ENCODE measurements at regions not wholly inside any gene's neighbourhood (a gene's known extent, or its start where the extent isn't known, plus 50 kb on each side); places are given as distances from the start of the nearest gene placed in this dataset.

DNA sequence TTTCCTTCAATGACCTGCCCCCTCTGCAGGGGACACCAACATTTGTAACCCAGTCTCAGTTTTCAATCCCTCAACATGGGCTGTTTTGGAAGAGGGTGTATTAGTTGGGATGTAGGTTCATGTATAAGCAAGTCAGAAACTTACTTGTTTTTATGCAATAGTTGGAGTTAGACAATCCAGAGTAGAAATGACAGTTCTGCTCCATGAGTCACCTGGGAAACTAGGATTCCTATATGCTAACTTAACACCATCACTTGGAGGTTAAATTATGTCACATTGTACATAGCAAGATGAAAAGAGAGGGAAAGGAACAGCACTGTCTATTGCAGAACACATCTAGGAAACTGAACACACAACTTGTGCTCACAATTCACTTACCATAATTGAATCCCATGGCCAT lies 436.4 kb downstream of the RFC3 start:
- Histone ChIP-seq H4K8ac (ENCODE audit: low read depth, low read length) (no peak overlapping the region), H3K4ac (ENCODE audit: low read depth, low read length) (no peak overlapping the region), H3K4me1 (ENCODE audit: control insufficient read depth in 1 of 2, insufficient read depth in 2 of 2, low read length in 2 of 2) (no peaks in the 10 kb centered on the region), H3K79me1 (ENCODE audit: low read length) (no peaks in the 10 kb centered on the region), H3K23ac (ENCODE audit: low read length) (no peak overlapping the region), H3K18ac (ENCODE audit: low read length) (no peak overlapping the region), H2AFZ (ENCODE audit: insufficient read depth, low read length, poor library complexity) (no peak overlapping the region), H2BK12ac (ENCODE audit: low read length) (no peak overlapping the region), H2BK120ac (ENCODE audit: insufficient read depth, low read length, poor library complexity) (no peak overlapping the region), H4K12ac (ENCODE audit: low read depth, low read length) (no peak overlapping the region), H2BK5ac (ENCODE audit: low read depth, low read length, poor library complexity) (no peak overlapping the region), H3K4me2 (ENCODE audit: low read length) (no peak overlapping the region), H3K9me3 (ENCODE audit: insufficient read depth, low read depth, low read length) (no peaks in the 10 kb centered on the region), H3K27ac (ENCODE audit: low read depth, low read length) (no peak overlapping the region), H3K9ac (ENCODE audit: low read length) (no peak overlapping the region), H2AK5ac (ENCODE audit: low read length) (no peak overlapping the region), H3K4me3 (ENCODE audit: low read depth, low read length) (no peak overlapping the region), H4K91ac (ENCODE audit: low read depth, low read length) (no peak overlapping the region), H3K14ac (ENCODE audit: low read length) (no peak overlapping the region), H3K27me3 (ENCODE audit: insufficient read depth, low read length) (no peaks in the 10 kb centered on the region), H3K36me3 (ENCODE audit: control insufficient read depth in 1 of 2, insufficient read depth in 2 of 2, low read length in 2 of 2) (no peaks in the 10 kb centered on the region), H3K79me2 (ENCODE audit: control insufficient read depth, insufficient read depth, low read length, poor library complexity) (no peaks in the 10 kb centered on the region)
- peak in 1 of 2 donors; percentile 19 for DNase-seq

DNA sequence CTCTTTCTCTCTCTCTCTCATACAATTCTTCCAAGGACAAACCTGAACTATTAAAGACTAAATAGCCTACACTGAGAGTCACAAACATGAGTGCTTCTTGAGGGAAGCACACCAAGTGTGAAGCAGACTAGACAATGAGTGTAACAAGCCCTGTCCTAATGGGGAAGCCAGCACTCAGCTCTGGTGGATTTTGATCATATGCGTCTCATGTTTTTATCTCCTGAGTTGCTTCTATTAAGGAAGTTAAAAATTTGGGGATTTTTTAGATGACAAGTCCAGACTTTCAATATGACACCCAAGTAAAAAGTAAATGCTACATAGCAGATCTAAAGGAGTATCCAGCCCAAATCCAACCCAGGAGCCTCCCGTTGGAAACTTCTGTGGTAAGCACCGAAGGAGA lies 437.8 kb downstream of the RFC3 start:
- H3K27me3 ChIP-seq (ENCODE audit: insufficient read depth, low read length) = no peaks in the 10 kb centered on the region
- H4K8ac ChIP-seq (ENCODE audit: low read depth, low read length) = no peak overlapping the region
- WGBS (ENCODE audit: extremely low coverage, insufficient coverage, insufficient read length) = no CpG with 5 or more reads among the region's 3 CpGs
- no peak overlapping the region for H3K4me2 ChIP-seq (ENCODE audit: low read length)
- no peaks in the 10 kb centered on the region for H3K4me1 ChIP-seq (ENCODE audit: control insufficient read depth in 1 of 2, insufficient read depth in 2 of 2, low read length in 2 of 2)
- H3K4me3 ChIP-seq (ENCODE audit: low read depth, low read length) = no peak overlapping the region
- no peak overlapping the region for H4K91ac ChIP-seq (ENCODE audit: low read depth, low read length)
- H3K14ac ChIP-seq (ENCODE audit: low read length) = no peak overlapping the region
- H3K4ac ChIP-seq (ENCODE audit: low read depth, low read length) = no peak overlapping the region
- no peak overlapping the region for H4K12ac ChIP-seq (ENCODE audit: low read depth, low read length)
- no peaks in the 10 kb centered on the region for H3K36me3 ChIP-seq (ENCODE audit: control insufficient read depth in 1 of 2, insufficient read depth in 2 of 2, low read length in 2 of 2)
- H3K9me3 ChIP-seq (ENCODE audit: insufficient read depth, low read depth, low read length) = no peaks in the 10 kb centered on the region
- H3K79me2 ChIP-seq (ENCODE audit: control insufficient read depth, insufficient read depth, low read length, poor library complexity) = no peaks in the 10 kb centered on the region
- no peak overlapping the region for H2AK5ac ChIP-seq (ENCODE audit: low read length)
- H2BK120ac ChIP-seq (ENCODE audit: insufficient read depth, low read length, poor library complexity) = no peak overlapping the region
- no peak for DNase-seq
- H2BK5ac ChIP-seq (ENCODE audit: low read depth, low read length, poor library complexity) = no peak overlapping the region
- no peaks in the 10 kb centered on the region for H3K79me1 ChIP-seq (ENCODE audit: low read length)
- no peak overlapping the region for H3K9ac ChIP-seq (ENCODE audit: low read length)
- H3K18ac ChIP-seq (ENCODE audit: low read length) = no peak overlapping the region
- H2BK12ac ChIP-seq (ENCODE audit: low read length) = no peak overlapping the region
- no peak overlapping the region for H3K27ac ChIP-seq (ENCODE audit: low read depth, low read length)
- H2AFZ ChIP-seq (ENCODE audit: insufficient read depth, low read length, poor library complexity) = no peak overlapping the region
- H3K23ac ChIP-seq (ENCODE audit: low read length) = no peak overlapping the region

DNA sequence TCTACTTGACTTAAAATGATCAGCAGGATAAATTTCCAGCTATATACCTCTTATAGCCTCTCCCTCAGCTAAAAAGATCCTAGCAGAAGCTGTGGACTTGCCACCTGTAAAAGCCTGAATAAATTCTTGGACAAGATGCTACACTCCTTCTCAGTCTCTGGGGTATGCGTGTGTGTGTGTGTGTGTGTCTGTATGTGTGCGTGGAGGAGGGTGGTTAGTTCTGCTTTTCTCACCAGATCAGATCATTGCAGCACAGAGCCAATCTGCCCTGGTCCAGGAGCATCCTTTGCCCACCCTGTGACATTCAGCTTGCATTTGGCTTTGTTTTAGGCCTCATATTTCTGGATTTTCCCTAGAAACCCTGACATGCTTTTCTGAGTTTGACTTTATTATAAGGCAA lies 438.3 kb downstream of the RFC3 start:
- no CpG with 5 or more reads among the region's 2 CpGs for WGBS (ENCODE audit: extremely low coverage, insufficient coverage, insufficient read length)

DNA sequence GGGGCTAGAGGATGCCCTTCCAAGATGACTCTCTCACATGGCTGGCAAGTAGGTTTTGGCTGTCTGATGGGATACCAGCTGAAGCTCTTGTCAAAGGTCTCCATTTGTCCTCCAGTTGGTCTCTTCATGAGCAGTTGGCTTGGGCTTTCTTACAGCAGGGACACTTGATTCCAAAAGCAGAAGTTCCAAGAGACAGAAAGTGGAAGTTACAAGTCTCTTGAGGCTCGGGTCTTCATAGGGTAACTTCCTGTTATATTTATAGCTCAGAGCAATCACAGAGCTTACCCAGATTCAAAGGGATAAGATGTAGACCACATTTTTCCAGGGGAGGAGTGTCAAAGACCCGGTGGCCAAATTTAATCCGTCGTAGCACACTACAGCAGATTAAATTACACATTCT lies 440.0 kb downstream of the RFC3 start:
- Histone ChIP-seq H3K36me3 (ENCODE audit: control insufficient read depth in 1 of 2, insufficient read depth in 2 of 2, low read length in 2 of 2) (no peaks in the 10 kb centered on the region), H3K79me2 (ENCODE audit: control insufficient read depth, insufficient read depth, low read length, poor library complexity) (no peaks in the 10 kb centered on the region), H3K27ac (ENCODE audit: low read depth, low read length) (no peak overlapping the region), H3K79me1 (ENCODE audit: low read length) (no peaks in the 10 kb centered on the region), H2AK5ac (ENCODE audit: low read length) (no peak overlapping the region), H2AFZ (ENCODE audit: insufficient read depth, low read length, poor library complexity) (no peak overlapping the region), H3K4ac (ENCODE audit: low read depth, low read length) (no peak overlapping the region), H3K4me2 (ENCODE audit: low read length) (no peak overlapping the region), H3K23ac (ENCODE audit: low read length) (no peak overlapping the region), H3K18ac (ENCODE audit: low read length) (no peak overlapping the region), H4K91ac (ENCODE audit: low read depth, low read length) (no peak overlapping the region), H2BK5ac (ENCODE audit: low read depth, low read length, poor library complexity) (no peak overlapping the region), H2BK12ac (ENCODE audit: low read length) (no peak overlapping the region), H3K9ac (ENCODE audit: low read length) (no peak overlapping the region), H4K12ac (ENCODE audit: low read depth, low read length) (no peak overlapping the region), H2BK120ac (ENCODE audit: insufficient read depth, low read length, poor library complexity) (no peak overlapping the region), H3K4me1 (ENCODE audit: control insufficient read depth in 1 of 2, insufficient read depth in 2 of 2, low read length in 2 of 2) (no peaks in the 10 kb centered on the region), H3K27me3 (ENCODE audit: insufficient read depth, low read length) (no peaks in the 10 kb centered on the region), H3K4me3 (ENCODE audit: low read depth, low read length) (no peak overlapping the region), H3K9me3 (ENCODE audit: insufficient read depth, low read depth, low read length) (no peaks in the 10 kb centered on the region), H3K14ac (ENCODE audit: low read length) (no peak overlapping the region), H4K8ac (ENCODE audit: low read depth, low read length) (no peak overlapping the region)
- DNase-seq = no peak
- no CpG with 5 or more reads among the region's 4 CpGs for WGBS (ENCODE audit: extremely low coverage, insufficient coverage, insufficient read length)

More for the DNA sequence above, 438.3 kb downstream of the RFC3 start:
- H3K4me1 ChIP-seq (ENCODE audit: control insufficient read depth in 1 of 2, insufficient read depth in 2 of 2, low read length in 2 of 2) = no peaks in the 10 kb centered on the region
- no peak overlapping the region for H3K18ac ChIP-seq (ENCODE audit: low read length)
- no peak for DNase-seq
- no peaks in the 10 kb centered on the region for H3K27me3 ChIP-seq (ENCODE audit: insufficient read depth, low read length)
- H4K91ac ChIP-seq (ENCODE audit: low read depth, low read length) = no peak overlapping the region
- no peak overlapping the region for H3K14ac ChIP-seq (ENCODE audit: low read length)
- no peak overlapping the region for H3K4ac ChIP-seq (ENCODE audit: low read depth, low read length)
- no peaks in the 10 kb centered on the region for H3K36me3 ChIP-seq (ENCODE audit: control insufficient read depth in 1 of 2, insufficient read depth in 2 of 2, low read length in 2 of 2)
- no peak overlapping the region for H2AK5ac ChIP-seq (ENCODE audit: low read length)
- no peak overlapping the region for H3K4me2 ChIP-seq (ENCODE audit: low read length)
- no peaks in the 10 kb centered on the region for H3K9me3 ChIP-seq (ENCODE audit: insufficient read depth, low read depth, low read length)
- no peaks in the 10 kb centered on the region for H3K79me1 ChIP-seq (ENCODE audit: low read length)
- H2BK120ac ChIP-seq (ENCODE audit: insufficient read depth, low read length, poor library complexity) = no peak overlapping the region
- H3K4me3 ChIP-seq (ENCODE audit: low read depth, low read length) = no peak overlapping the region
- H3K27ac ChIP-seq (ENCODE audit: low read depth, low read length) = no peak overlapping the region
- no peak overlapping the region for H2AFZ ChIP-seq (ENCODE audit: insufficient read depth, low read length, poor library complexity)
- H4K12ac ChIP-seq (ENCODE audit: low read depth, low read length) = no peak overlapping the region
- no peak overlapping the region for H4K8ac ChIP-seq (ENCODE audit: low read depth, low read length)
- H3K9ac ChIP-seq (ENCODE audit: low read length) = no peak overlapping the region
- no peak overlapping the region for H3K23ac ChIP-seq (ENCODE audit: low read length)
- H2BK12ac ChIP-seq (ENCODE audit: low read length) = no peak overlapping the region
- no peaks in the 10 kb centered on the region for H3K79me2 ChIP-seq (ENCODE audit: control insufficient read depth, insufficient read depth, low read length, poor library complexity)
- no peak overlapping the region for H2BK5ac ChIP-seq (ENCODE audit: low read depth, low read length, poor library complexity)

All from trophoblast cell (in vitro differentiated cells and primary cell).